GM19351 (cell line): ENCODE measurements at regions not wholly inside any gene's neighbourhood (a gene's known extent, or its start where the extent isn't known, plus 50 kb on each side); places are given as distances from the start of the nearest gene placed in this dataset.

Experiments
- ATAC-seq: cut with Tn5 transposase; IDR thresholded peaks from one replicate; pipeline ENCODE4 v1.9.1; 2021; ENCODE audit warnings: mild to moderate bottlenecking, moderate library complexity; ENCODE audit not compliant: unreplicated experiment

- ATAC-seq: no peak
Measured at GRCh38 chr2:136250131-136250530, 132.2 kb upstream of the CXCR4 start.

- ATAC-seq: no peak
Measured at GRCh38 chr2:136248907-136249306, 131.0 kb upstream of the CXCR4 start.

- no peak for ATAC-seq
Measured at GRCh38 chr2:136248242-136248641, 130.3 kb upstream of the CXCR4 start.

GRCh38 chr2:136247204-136247950 lies 129.4 kb upstream of the CXCR4 start:
- no peak for ATAC-seq

GRCh38 chr2:136246086-136246669 lies 128.2 kb upstream of the CXCR4 start:
- ATAC-seq: no peak

- no peak for ATAC-seq
Measured at GRCh38 chr2:136245211-136245610, 127.3 kb upstream of the CXCR4 start.

GRCh38 chr2:136244536-136244885 lies 126.6 kb upstream of the CXCR4 start:
- ATAC-seq: no peak

GRCh38 chr2:136243638-136244535 lies 125.9 kb upstream of the CXCR4 start:
- no peak for ATAC-seq

GRCh38 chr2:136242687-136243277 lies 124.8 kb upstream of the CXCR4 start:
- no peak for ATAC-seq

GRCh38 chr2:136242100-136242499 lies 124.2 kb upstream of the CXCR4 start:
- ATAC-seq: no peak

- ATAC-seq: no peak
Measured at GRCh38 chr2:136239079-136239685, 121.2 kb upstream of the CXCR4 start.

GRCh38 chr2:136238286-136239078 lies 120.5 kb upstream of the CXCR4 start:
- peak; percentile 88 for ATAC-seq

- ATAC-seq: no peak
Measured at GRCh38 chr2:136236019-136236418, 118.1 kb upstream of the CXCR4 start.

- no peak for ATAC-seq
Measured at GRCh38 chr2:136235546-136235945, 117.6 kb upstream of the CXCR4 start.

- no peak for ATAC-seq
Measured at GRCh38 chr2:136234261-136234660, 116.3 kb upstream of the CXCR4 start.

GRCh38 chr2:136233298-136233697 lies 115.3 kb upstream of the CXCR4 start:
- ATAC-seq: no peak

- no peak for ATAC-seq
Measured at GRCh38 chr2:136232456-136233172, 114.7 kb upstream of the CXCR4 start.

- no peak for ATAC-seq
Measured at GRCh38 chr2:136230464-136230863, 112.5 kb upstream of the CXCR4 start.

GRCh38 chr2:136226903-136227302 lies 109.0 kb upstream of the CXCR4 start:
- no peak for ATAC-seq
